GM12878 (cell line): ENCODE measurements at regions not wholly inside any gene's neighbourhood (a gene's known extent, or its start where the extent isn't known, plus 50 kb on each side); places are given as distances from the start of the nearest gene placed in this dataset.

Experiments used
- ATAC-seq: fragments of 200-7000 bp; cut with Tn5 transposase; 3 replicates; pipeline ENCODE4 v1.9.1; 2020; ENCODE audit warnings: mild to moderate bottlenecking, moderate library complexity
- BruUV-seq: library from RNA; stranded (reverse); fragments of 400-500 nt; replicated peaks from 2 replicates; lab custom pipeline; 2021; lab: Mats Ljungman, UMichigan
- CTCF ChIA-PET: fragments of 300-600 bp; sonication (Branson Sonifier 250); formaldehyde crosslinking; extraction: SDS; loops from one replicate; lab custom pipeline; 2021; ENCODE audit warnings: inconsistent platforms; lab: Yijun Ruan, JAX
- POLR2A ChIA-PET: fragments of 350-600 bp; formaldehyde crosslinking; extraction: SDS; loops from one replicate; lab custom pipeline; 2021; ENCODE audit warnings: inconsistent platforms; lab: Charles Lee
- RAD21 ChIA-PET: fragments of 300-600 bp; sonication (Branson Sonifier 250); formaldehyde crosslinking; loops from one replicate; lab custom pipeline; 2023; ENCODE audit warnings: antibody characterized with exemption; ENCODE audit not compliant: unreplicated experiment; lab: Charles Lee
- SMC1A ChIA-PET: fragments of 300-600 bp; sonication (Branson Sonifier 250); formaldehyde crosslinking; loops from one replicate; lab custom pipeline; 2023; ENCODE audit not compliant: unreplicated experiment, uncharacterized antibody; lab: Charles Lee
- DNase-seq: peaks from one replicate; pipeline ENCODE4 v3.0.0-alpha.2; 2011; ENCODE audit warnings: low read depth, low spot score
- FAIRE-seq: peaks from 3 replicates; lab custom pipeline; 2011; peaks lifted over from hg19 to GRCh38; lab: Jason Lieb, UNC
- H2AFZ ChIP-seq: 2 replicates; pipeline ENCODE4 v1.6.0; 2011; ENCODE audit warnings: low read depth, low read length, control low read depth; ENCODE audit not compliant: control insufficient read depth
- H3K27ac ChIP-seq: 2 replicates; pipeline ENCODE4 v1.5.1; 2011; ENCODE audit warnings: control low read depth; ENCODE audit not compliant: control insufficient read depth, insufficient read depth
- H3K27me3 ChIP-seq, 2 experiments: replicated peaks in 1 of 2; 2 replicates each; pipeline versions ENCODE4 v1.6.0 to v1.6.1; 2011; ENCODE audit warnings: low read length in 1 of 2; ENCODE audit not compliant: control insufficient read depth in 2 of 2, insufficient read depth in 2 of 2
- H3K36me3 ChIP-seq, 2 experiments: 2 replicates each; pipeline ENCODE4 v1.5.1; 2011; ENCODE audit warnings: low read length in 1 of 2; ENCODE audit not compliant: control insufficient read depth in 2 of 2, insufficient read depth in 2 of 2
- H3K4me1 ChIP-seq: 2 replicates; pipeline ENCODE4 v1.6.1; 2011; ENCODE audit warnings: mild to moderate bottlenecking, low read length, moderate library complexity, mixed read lengths; ENCODE audit not compliant: control insufficient read depth, insufficient read depth
- H3K4me2 ChIP-seq: 2 replicates; pipeline ENCODE4 v1.6.0; 2011; ENCODE audit warnings: control low read depth; ENCODE audit not compliant: control insufficient read depth, insufficient read depth
- H3K4me3 ChIP-seq: fragments of 200-600 bp; sonication (generic); 2 replicates; pipeline ENCODE4 v1.5.1; 2016
- H3K79me2 ChIP-seq: 2 replicates; pipeline ENCODE4 v1.6.0; 2011; ENCODE audit warnings: low read length; ENCODE audit not compliant: control insufficient read depth, insufficient read depth
- H3K9ac ChIP-seq: 2 replicates; pipeline ENCODE4 v1.8.0; 2011; ENCODE audit warnings: low read length, control low read depth, mixed read lengths; ENCODE audit not compliant: control insufficient read depth, insufficient read depth
- H3K9me3 ChIP-seq: replicated peaks from 3 replicates; pipeline ENCODE4 v1.5.1; 2011; ENCODE audit warnings: mild to moderate bottlenecking, low read length; ENCODE audit not compliant: control insufficient read depth, insufficient read depth
- H4K20me1 ChIP-seq: 2 replicates; pipeline ENCODE4 v1.6.0; 2011; ENCODE audit not compliant: control insufficient read depth, insufficient read depth
- BMI1 ChIP-seq: fragments of 450-650 bp; IDR thresholded peaks from 2 replicates; pipeline ENCODE4 v1.6.1; 2016; ENCODE audit warnings: mild to moderate bottlenecking, moderate library complexity, borderline replicate concordance
- CEBPB ChIP-seq, 2 experiments: fragments of 150-350 bp in 1 of 2; IDR thresholded peaks; 2 replicates each; pipeline ENCODE4 v1.6.1; 2012 to 2014; ENCODE audit warnings: low read depth in 2 of 2, low read length in 2 of 2, borderline replicate concordance in 1 of 2, inconsistent platforms in 1 of 2
- ETV6 ChIP-seq, 2 experiments: fragments of 450-650 bp in 1 of 2; IDR thresholded peaks in 1 of 2; conservative IDR thresholded peaks in 1 of 2; 2 replicates each; pipeline ENCODE4 v1.6.1; 2014; ENCODE audit warnings: antibody characterized with exemption in 1 of 2, borderline replicate concordance in 1 of 2, low read depth in 1 of 2, mild to moderate bottlenecking in 1 of 2, moderate library complexity in 1 of 2
- FOXK2 ChIP-seq: fragments of 450-650 bp; IDR thresholded peaks from 2 replicates; pipeline ENCODE4 v1.6.1; 2017; ENCODE audit warnings: mild to moderate bottlenecking, moderate library complexity
- HDAC2 ChIP-seq: fragments of 200-600 bp; sonication (generic); IDR thresholded peaks from 2 replicates; pipeline ENCODE4 v1.6.1; 2017
- HDAC6 ChIP-seq: fragments of 200-600 bp; sonication (generic); IDR thresholded peaks from one replicate; pipeline ENCODE4 v1.8.0; 2017; ENCODE audit warnings: antibody characterized with exemption; ENCODE audit not compliant: unreplicated experiment
- IKZF2 ChIP-seq, 2 experiments: fragments of 450-650 bp; IDR thresholded peaks; 2 replicates each; pipeline ENCODE4 v1.6.1; 2017; ENCODE audit warnings: mild to moderate bottlenecking in 2 of 2, moderate library complexity in 2 of 2
- IRF4 ChIP-seq: IDR thresholded peaks from 2 replicates; pipeline ENCODE4 v1.6.1; 2011; ENCODE audit warnings: low read depth, low read length
- KAT2A ChIP-seq: conservative IDR thresholded peaks from 2 replicates; pipeline ENCODE4 v1.6.1; 2011; ENCODE audit warnings: low read depth, low read length; ENCODE audit not compliant: control insufficient read depth
- NFXL1 ChIP-seq: fragments of 450-650 bp; IDR thresholded peaks from 2 replicates; pipeline ENCODE4 v1.6.1; 2017; ENCODE audit warnings: antibody characterized with exemption, mild to moderate bottlenecking, borderline replicate concordance
- NR2C2 ChIP-seq: IDR thresholded peaks from 2 replicates; pipeline ENCODE4 v1.6.1; 2011; ENCODE audit warnings: borderline replicate concordance, low read depth; ENCODE audit not compliant: control insufficient read depth, insufficient read length
- POU2F2 ChIP-seq: IDR thresholded peaks from 3 replicates; pipeline ENCODE4 v1.6.1; 2011; ENCODE audit warnings: low read depth, mild to moderate bottlenecking, low read length, borderline replicate concordance
- RUNX3 ChIP-seq: IDR thresholded peaks from 2 replicates; pipeline ENCODE4 v1.6.1; 2012; ENCODE audit warnings: low read length, inconsistent platforms
- SRF ChIP-seq, 2 experiments: IDR thresholded peaks; 2 replicates each; pipeline ENCODE4 v1.6.1; 2011; ENCODE audit warnings: low read depth in 2 of 2, low read length in 2 of 2, mild to moderate bottlenecking in 1 of 2, moderate library complexity in 1 of 2
- SUZ12 ChIP-seq: fragments of 200-600 bp; sonication (generic); IDR thresholded peaks from one replicate; pipeline ENCODE4 v1.6.1; 2018; ENCODE audit warnings: antibody characterized with exemption, mild to moderate bottlenecking; ENCODE audit not compliant: unreplicated experiment
- TAF1 ChIP-seq: IDR thresholded peaks from 2 replicates; pipeline ENCODE4 v1.6.1; 2011; ENCODE audit warnings: mild to moderate bottlenecking, low read depth, low read length, borderline replicate concordance
- TARDBP ChIP-seq: IDR thresholded peaks from 2 replicates; pipeline ENCODE4 v1.6.1; 2016; ENCODE audit warnings: borderline replicate concordance
- ZBED1 ChIP-seq: IDR thresholded peaks from 2 replicates; pipeline ENCODE4 v1.6.1; 2016; ENCODE audit warnings: borderline replicate concordance
- WGBS: methylation state at CpG from one replicate; pipeline ENCODE4 v1.1.6; 2016; ENCODE audit warnings: low lambda C conversion rate; ENCODE audit not compliant: insufficient replicate concordance, insufficient coverage; ENCODE audit errors: missing lambda C conversion rate; 5-methylcytosine and 5-hydroxymethylcytosine counted together
- in situ Hi-C: fragments of 300-500 bp; cut with MboI; formaldehyde crosslinking; loops from 9 replicates; pipeline ENCODE4 v1.14.3; 2018; ENCODE audit warnings: mixed read lengths
- intact Hi-C: fragments of 100-400 bp; cut with micrococcal nuclease; formaldehyde crosslinking; loops from one replicate; pipeline ENCODE4 v1.14.2; 2022; ENCODE audit not compliant: unreplicated experiment
- TF ChIP-seq, protein P1 (sequence below): IDR thresholded peaks from 2 replicates; pipeline ENCODE4 v1.6.1; 2011; ENCODE audit warnings: low read depth, mild to moderate bottlenecking, low read length, moderate library complexity, borderline replicate concordance; ENCODE audit errors: extremely low read depth
- TF ChIP-seq, protein P2 (sequence below): IDR thresholded peaks from 2 replicates; pipeline ENCODE4 v1.6.1; 2011; ENCODE audit warnings: borderline replicate concordance, low read depth, mild to moderate bottlenecking, moderate library complexity, mixed read lengths, low read length; ENCODE audit not compliant: insufficient read depth; ENCODE audit errors: extremely low read length
- TF ChIP-seq, protein P3 (sequence below): fragments of 450-650 bp; formaldehyde crosslinking; IDR thresholded peaks from 2 replicates; pipeline ENCODE4 v1.5.0; 2022; ENCODE audit warnings: mild to moderate bottlenecking, missing genetic modification characterization

DNA sequence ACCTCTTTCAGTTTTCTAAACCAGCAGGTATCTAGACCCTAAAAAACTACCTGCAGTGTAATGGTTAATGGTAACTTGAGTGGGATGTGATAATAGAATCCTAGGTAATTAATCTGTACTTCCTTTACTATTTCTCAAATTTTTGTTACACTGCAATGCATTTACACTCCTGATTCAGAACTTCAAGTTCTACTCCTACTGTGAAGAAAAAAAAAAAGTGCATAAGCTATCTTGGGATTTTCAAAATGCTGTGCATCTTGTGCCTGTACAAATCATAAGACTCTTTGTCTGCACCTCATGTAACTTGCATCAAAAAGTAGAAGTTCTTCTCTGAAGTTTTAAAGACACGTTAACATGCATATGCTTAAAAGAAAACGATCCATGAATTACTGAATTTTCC is 554.1 kb downstream of the CETN3 start (continued):
- TF ChIP-seq IKZF2 (IDR thresholded peaks at IDR 0.05): no peak
- no peak for TF ChIP-seq KAT2A

DNA sequence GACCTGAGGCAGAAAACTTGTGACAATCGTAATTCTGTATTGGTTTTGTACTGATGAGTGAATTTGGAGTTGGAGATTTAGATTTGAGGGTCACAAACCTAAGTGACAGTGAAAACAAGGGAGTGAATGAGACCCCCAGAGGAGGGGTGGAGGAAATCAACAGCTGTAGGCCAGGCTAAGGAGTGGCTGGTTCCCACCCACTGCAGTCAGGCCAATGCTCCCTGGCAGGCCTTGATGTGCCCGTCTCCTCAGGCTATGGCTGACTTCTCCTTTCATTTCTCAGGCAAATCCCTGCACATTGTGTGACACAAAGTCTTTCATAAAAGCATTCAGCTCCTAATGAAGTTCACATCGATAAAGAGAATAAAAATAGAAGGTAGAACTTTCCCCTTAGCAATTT is 557.6 kb downstream of the CETN3 start:
- POLR2A ChIA-PET: no interaction called here
- BruUV-seq: no TSS peak

More for the DNA sequence above, 557.6 kb downstream of the CETN3 start:
- no peak for ATAC-seq
- TF ChIP-seq HDAC2 (no peak), FOXK2 (no peak), TARDBP (no peak), HDAC6 (no peak), NR2C2 (no peak), ZBED1 (no peak), SUZ12 (no peak), SRF (IDR thresholded peaks at IDR 0.05; ENCODE audit: low read depth in 2 of 2, low read length in 2 of 2) (no peak), BMI1 (no peak), ETV6 (conservative IDR thresholded peaks at IDR 0.05 in 1 of 2, IDR thresholded peaks at IDR 0.05 in 1 of 2; ENCODE audit: borderline replicate concordance in 1 of 2, low read depth in 1 of 2) (no peak), TAF1 (no peak), POU2F2 (no peak), RUNX3 (no peak), IRF4 (no peak), NFXL1 (no peak), CEBPB (IDR thresholded peaks at IDR 0.05; ENCODE audit: borderline replicate concordance in 1 of 2, low read depth in 2 of 2, low read length in 2 of 2) (no peak)
- TF ChIP-seq, protein P1, sequence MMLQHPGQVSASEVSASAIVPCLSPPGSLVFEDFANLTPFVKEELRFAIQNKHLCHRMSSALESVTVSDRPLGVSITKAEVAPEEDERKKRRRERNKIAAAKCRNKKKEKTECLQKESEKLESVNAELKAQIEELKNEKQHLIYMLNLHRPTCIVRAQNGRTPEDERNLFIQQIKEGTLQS: no peak
- TF ChIP-seq, protein P2, sequence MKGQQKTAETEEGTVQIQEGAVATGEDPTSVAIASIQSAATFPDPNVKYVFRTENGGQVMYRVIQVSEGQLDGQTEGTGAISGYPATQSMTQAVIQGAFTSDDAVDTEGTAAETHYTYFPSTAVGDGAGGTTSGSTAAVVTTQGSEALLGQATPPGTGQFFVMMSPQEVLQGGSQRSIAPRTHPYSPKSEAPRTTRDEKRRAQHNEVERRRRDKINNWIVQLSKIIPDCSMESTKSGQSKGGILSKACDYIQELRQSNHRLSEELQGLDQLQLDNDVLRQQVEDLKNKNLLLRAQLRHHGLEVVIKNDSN: no peak
- TF ChIP-seq, protein P3, sequence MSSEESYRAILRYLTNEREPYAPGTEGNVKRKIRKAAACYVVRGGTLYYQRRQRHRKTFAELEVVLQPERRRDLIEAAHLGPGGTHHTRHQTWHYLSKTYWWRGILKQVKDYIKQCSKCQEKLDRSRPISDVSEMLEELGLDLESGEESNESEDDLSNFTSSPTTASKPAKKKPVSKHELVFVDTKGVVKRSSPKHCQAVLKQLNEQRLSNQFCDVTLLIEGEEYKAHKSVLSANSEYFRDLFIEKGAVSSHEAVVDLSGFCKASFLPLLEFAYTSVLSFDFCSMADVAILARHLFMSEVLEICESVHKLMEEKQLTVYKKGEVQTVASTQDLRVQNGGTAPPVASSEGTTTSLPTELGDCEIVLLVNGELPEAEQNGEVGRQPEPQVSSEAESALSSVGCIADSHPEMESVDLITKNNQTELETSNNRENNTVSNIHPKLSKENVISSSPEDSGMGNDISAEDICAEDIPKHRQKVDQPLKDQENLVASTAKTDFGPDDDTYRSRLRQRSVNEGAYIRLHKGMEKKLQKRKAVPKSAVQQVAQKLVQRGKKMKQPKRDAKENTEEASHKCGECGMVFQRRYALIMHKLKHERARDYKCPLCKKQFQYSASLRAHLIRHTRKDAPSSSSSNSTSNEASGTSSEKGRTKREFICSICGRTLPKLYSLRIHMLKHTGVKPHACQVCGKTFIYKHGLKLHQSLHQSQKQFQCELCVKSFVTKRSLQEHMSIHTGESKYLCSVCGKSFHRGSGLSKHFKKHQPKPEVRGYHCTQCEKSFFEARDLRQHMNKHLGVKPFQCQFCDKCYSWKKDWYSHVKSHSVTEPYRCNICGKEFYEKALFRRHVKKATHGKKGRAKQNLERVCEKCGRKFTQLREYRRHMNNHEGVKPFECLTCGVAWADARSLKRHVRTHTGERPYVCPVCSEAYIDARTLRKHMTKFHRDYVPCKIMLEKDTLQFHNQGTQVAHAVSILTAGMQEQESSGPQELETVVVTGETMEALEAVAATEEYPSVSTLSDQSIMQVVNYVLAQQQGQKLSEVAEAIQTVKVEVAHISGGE (CRISPR knock-in tag): no peak
- SMC1A ChIA-PET: no interaction called here
- RAD21 ChIA-PET: no interaction called here
- intact Hi-C loops: no loop called here
- Histone ChIP-seq H2AFZ (no peak overlapping the region), H3K4me3 (no peak overlapping the region), H3K36me3 (no peaks in the 10 kb centered on the region), H3K27ac (no peak overlapping the region), H3K4me2 (no peak overlapping the region), H3K4me1 (peaks cover 12% of the 10 kb centered on the region), H4K20me1 (no peaks in the 10 kb centered on the region), H3K9ac (no peak overlapping the region), H3K79me2 (no peaks in the 10 kb centered on the region), H3K9me3 (no peaks in the 10 kb centered on the region), H3K27me3 (no peaks in the 10 kb centered on the region)
- in situ Hi-C loops: no loop called here
- CTCF ChIA-PET: no interaction called here
- no peak for DNase-seq
- 44% methylated on average over 3 of the region's 3 CpGs for WGBS
- no peak for FAIRE-seq
